ENCODE measurements at regions not wholly inside any gene's neighbourhood (a gene's known extent, or its start where the extent isn't known, plus 50 kb on each side); places are given as distances from the start of the nearest gene placed in this dataset.

- TF ChIP-seq EZH2 (IDR thresholded peaks at IDR 0.05; ENCODE audit: borderline replicate concordance, insufficient read depth, low read depth, low read length, poor library complexity, severe bottlenecking), result no peak
- TF ChIP-seq, protein P1, sequence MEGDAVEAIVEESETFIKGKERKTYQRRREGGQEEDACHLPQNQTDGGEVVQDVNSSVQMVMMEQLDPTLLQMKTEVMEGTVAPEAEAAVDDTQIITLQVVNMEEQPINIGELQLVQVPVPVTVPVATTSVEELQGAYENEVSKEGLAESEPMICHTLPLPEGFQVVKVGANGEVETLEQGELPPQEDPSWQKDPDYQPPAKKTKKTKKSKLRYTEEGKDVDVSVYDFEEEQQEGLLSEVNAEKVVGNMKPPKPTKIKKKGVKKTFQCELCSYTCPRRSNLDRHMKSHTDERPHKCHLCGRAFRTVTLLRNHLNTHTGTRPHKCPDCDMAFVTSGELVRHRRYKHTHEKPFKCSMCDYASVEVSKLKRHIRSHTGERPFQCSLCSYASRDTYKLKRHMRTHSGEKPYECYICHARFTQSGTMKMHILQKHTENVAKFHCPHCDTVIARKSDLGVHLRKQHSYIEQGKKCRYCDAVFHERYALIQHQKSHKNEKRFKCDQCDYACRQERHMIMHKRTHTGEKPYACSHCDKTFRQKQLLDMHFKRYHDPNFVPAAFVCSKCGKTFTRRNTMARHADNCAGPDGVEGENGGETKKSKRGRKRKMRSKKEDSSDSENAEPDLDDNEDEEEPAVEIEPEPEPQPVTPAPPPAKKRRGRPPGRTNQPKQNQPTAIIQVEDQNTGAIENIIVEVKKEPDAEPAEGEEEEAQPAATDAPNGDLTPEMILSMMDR (IDR thresholded peaks at IDR 0.05), result no peak
Measured at GRCh38 chr3:95511828-95512227, 1302.6 kb upstream of the EPHA6 start.

All from B cell (primary cell).